ENCODE measurements at regions not wholly inside any gene's neighbourhood (a gene's known extent, or its start where the extent isn't known, plus 50 kb on each side); places are given as distances from the start of the nearest gene placed in this dataset.

DNA sequence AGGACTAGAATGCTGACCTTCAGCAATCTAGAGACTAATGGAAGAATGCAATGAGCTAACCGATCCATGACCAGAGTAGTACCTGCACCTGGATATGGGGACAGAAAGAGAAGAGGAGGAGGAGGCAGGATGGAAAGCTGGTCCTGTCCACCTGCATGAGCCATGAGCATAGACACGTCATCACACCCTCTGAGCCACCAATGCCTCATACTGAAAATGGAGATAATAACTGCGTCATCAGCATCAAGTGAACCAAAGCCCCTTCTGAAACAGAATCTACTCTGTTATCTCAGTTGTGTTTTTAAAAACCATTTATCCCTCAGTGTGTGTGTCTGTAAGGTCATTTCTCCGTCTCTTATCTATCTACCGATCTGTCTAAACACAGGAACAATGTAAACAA is 327.0 kb downstream of the BCL11B start:
- TF ChIP-seq, protein P1, sequence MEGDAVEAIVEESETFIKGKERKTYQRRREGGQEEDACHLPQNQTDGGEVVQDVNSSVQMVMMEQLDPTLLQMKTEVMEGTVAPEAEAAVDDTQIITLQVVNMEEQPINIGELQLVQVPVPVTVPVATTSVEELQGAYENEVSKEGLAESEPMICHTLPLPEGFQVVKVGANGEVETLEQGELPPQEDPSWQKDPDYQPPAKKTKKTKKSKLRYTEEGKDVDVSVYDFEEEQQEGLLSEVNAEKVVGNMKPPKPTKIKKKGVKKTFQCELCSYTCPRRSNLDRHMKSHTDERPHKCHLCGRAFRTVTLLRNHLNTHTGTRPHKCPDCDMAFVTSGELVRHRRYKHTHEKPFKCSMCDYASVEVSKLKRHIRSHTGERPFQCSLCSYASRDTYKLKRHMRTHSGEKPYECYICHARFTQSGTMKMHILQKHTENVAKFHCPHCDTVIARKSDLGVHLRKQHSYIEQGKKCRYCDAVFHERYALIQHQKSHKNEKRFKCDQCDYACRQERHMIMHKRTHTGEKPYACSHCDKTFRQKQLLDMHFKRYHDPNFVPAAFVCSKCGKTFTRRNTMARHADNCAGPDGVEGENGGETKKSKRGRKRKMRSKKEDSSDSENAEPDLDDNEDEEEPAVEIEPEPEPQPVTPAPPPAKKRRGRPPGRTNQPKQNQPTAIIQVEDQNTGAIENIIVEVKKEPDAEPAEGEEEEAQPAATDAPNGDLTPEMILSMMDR (IDR thresholded peaks at IDR 0.05; ENCODE audit: insufficient read depth, low read depth, low read length) = no peak
- POLR2A ChIA-PET = no interaction called here

DNA sequence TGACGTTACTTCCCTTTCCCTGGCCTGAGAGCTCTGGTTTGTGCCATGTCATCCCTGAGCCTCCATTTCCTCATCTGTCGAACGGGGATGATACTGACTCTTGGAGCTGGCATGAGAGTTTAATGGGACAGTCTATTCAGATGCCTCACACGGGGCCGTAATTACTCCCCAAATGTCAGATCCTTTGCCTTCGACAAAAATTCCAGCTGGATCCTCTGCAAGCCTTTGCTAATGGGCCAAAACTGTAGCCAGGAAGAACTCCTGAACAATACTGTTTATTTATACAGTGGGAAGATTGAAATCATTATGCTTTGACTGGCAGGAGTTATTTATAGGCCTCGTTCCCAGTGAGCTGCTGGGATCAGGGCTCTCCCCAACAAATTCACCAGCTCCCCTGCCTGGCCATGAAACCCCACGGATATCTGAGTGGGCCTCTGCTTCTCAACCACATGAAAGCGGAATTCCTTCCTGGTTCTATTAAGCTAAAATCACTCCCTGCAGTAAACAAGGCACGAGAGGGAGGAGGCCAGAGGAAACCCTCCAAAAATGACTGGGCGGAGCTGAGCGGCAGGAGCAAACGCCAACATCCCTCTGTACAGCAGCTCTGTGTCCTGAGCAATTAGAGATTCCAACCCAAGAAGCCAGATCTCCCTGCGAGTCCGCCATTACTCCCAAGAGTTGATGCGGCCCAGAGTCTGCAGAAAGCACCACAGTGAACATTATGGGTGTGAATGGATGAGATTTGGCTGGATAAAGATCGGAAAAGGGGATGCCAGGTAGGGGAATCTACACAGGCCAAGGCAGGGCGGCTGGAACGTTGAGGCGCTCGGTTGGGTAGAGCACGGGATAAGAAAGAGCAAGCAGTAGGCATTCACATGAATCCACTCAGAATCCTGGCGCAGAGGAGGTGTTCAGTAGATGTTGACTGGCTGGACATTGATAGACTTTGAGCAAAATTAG is 326.1 kb downstream of the BCL11B start:
- CTCF ChIA-PET = interaction anchor here (0.6 to 0.8 kb wide), 2 partner anchors 20 to 567 kb away, joined by 3 read pairs; no protein-coding TSS in a partner anchor
- POLR2A ChIA-PET = no interaction called here

More for the DNA sequence above, 327.0 kb downstream of the BCL11B start:
- H3K27me3 ChIP-seq (ENCODE audit: control insufficient read depth, insufficient read depth, low read length) = no peaks in the 10 kb centered on the region
- H3K36me3 ChIP-seq (ENCODE audit: control insufficient read depth, insufficient read depth, low read length) = no peaks in the 10 kb centered on the region
- H3K4me3 ChIP-seq (ENCODE audit: low read depth, low read length) = no peak overlapping the region
- DNase-seq (ENCODE audit: low read depth) = no peak
- CTCF ChIA-PET = no interaction called here

DNA sequence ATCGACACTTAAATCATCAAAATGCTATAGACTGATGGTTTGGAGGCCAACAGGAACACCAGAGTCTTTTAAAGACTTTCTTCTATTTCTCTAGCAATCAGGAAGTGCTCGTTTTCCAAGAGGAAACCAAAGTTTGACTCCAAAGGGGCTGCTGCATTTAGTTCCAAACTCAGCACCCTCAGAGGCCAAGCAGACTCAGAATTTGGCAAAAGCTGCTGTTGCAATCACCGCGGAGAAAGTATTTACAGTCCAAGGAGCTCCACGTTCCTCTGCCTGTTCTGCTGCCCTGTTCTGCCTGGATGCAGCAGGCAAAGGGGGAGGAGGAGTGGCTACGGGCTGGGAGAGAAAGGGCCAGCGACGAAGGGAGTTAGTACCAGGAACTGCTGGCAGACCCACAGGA is 325.1 kb downstream of the BCL11B start:
- DNase-seq (ENCODE audit: low read depth) = no peak
- H3K27me3 ChIP-seq (ENCODE audit: control insufficient read depth, insufficient read depth, low read length) = no peaks in the 10 kb centered on the region
- H3K36me3 ChIP-seq (ENCODE audit: control insufficient read depth, insufficient read depth, low read length) = no peaks in the 10 kb centered on the region
- TF ChIP-seq, protein P1 (IDR thresholded peaks at IDR 0.05; ENCODE audit: insufficient read depth, low read depth, low read length) = no peak
- POLR2A ChIA-PET = no interaction called here
- CTCF ChIA-PET = no interaction called here
- no peak overlapping the region for H3K4me3 ChIP-seq (ENCODE audit: low read depth, low read length)

More for the DNA sequence above, 326.1 kb downstream of the BCL11B start:
- Histone ChIP-seq H3K27me3 (ENCODE audit: control insufficient read depth, insufficient read depth, low read length) (no peaks in the 10 kb centered on the region), H3K4me3 (ENCODE audit: low read depth, low read length) (no peak overlapping the region), H3K36me3 (ENCODE audit: control insufficient read depth, insufficient read depth, low read length) (no peaks in the 10 kb centered on the region)
- TF ChIP-seq, protein P1 (IDR thresholded peaks at IDR 0.05; ENCODE audit: insufficient read depth, low read depth, low read length) = no peak
- DNase-seq (ENCODE audit: low read depth) = no peak

DNA sequence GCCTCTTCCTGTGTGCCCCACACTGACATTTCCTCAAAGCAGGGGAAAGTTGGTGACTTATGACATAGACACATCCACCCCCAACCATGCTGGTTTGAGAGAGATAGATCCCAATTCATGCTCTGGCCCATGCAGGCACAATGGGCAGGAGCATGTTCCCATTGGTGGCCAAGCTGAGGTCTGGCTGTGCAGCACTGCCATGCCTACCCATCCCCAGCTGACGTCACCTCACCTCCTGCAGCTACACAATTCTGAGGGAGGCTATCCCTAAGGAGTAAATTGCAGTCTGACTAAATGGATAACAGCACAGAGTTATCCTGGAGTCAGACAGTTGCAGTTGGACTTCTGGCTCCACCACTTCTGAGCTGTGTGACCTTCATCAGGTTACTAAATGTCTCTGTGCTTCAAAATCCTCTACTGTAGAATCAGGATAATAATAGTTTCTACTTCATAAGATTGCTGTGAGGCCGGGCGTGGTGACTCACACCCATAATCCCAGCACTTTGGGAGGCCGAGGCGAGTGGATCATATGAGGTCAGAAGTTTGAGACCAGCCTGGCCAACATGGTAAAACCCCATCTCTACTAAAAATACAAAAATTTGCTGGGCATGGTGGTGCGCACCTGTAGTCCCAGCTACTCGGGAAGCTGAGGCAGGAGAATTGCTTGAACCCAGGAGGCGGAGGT is 323.9 kb downstream of the BCL11B start:
- CTCF ChIA-PET = no interaction called here
- DNase-seq (ENCODE audit: low read depth) = no peak
- Histone ChIP-seq H3K4me3 (ENCODE audit: low read depth, low read length) (no peak overlapping the region), H3K27me3 (ENCODE audit: control insufficient read depth, insufficient read depth, low read length) (no peaks in the 10 kb centered on the region), H3K36me3 (ENCODE audit: control insufficient read depth, insufficient read depth, low read length) (no peaks in the 10 kb centered on the region)
- TF ChIP-seq, protein P1 (IDR thresholded peaks at IDR 0.05; ENCODE audit: insufficient read depth, low read depth, low read length) = no peak
- POLR2A ChIA-PET = no interaction called here

DNA sequence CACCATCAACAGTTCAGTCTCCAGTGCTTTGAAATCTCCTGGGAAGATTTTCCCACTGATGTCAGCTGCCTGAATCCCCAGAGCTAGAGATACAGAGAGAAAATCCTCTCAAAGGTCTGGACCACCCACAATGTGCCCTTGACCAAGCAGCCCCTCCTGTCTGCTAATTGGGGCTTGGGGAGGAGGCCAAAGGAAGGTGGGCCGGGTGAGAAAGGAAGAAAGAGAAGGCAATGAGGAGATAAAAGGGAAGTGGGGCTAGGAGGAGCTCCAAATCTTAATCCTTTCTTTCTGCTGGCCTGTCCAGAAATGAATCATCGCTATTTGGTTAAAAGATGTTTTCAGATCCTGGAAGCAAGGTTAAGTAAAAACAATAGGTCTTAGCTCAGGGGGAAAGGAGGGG is 322.9 kb downstream of the BCL11B start:
- TF ChIP-seq, protein P1 (IDR thresholded peaks at IDR 0.05; ENCODE audit: insufficient read depth, low read depth, low read length) = no peak
- H3K27me3 ChIP-seq (ENCODE audit: control insufficient read depth, insufficient read depth, low read length) = no peaks in the 10 kb centered on the region
- ChIA-PET POLR2A (no interaction called here), CTCF (no interaction called here)
- no peak overlapping the region for H3K4me3 ChIP-seq (ENCODE audit: low read depth, low read length)
- H3K36me3 ChIP-seq (ENCODE audit: control insufficient read depth, insufficient read depth, low read length) = no peaks in the 10 kb centered on the region
- DNase-seq (ENCODE audit: low read depth) = no peak
